ENCODE measurements at regions not wholly inside any gene's neighbourhood (a gene's known extent, or its start where the extent isn't known, plus 50 kb on each side); places are given as distances from the start of the nearest gene placed in this dataset.

GRCh38 chr11:10640308-10640707 lies 53.2 kb downstream of the IRAG1 start:
- H3K36me3 ChIP-seq (ENCODE audit: control insufficient read depth in 4 of 4, insufficient read depth in 3 of 4, low read depth in 1 of 4, low read length in 3 of 4): no peaks in the 10 kb centered on the region
- no peak overlapping the region for H3K9ac ChIP-seq (ENCODE audit: low read depth in 1 of 2, low read length in 2 of 2)
- no peak overlapping the region for H3K4me3 ChIP-seq (ENCODE audit: low read depth in 1 of 3, low read length in 3 of 3)
- H3K27me3 ChIP-seq (ENCODE audit: control insufficient read depth in 4 of 4, insufficient read depth in 4 of 4, low read length in 3 of 4): no peaks in the 10 kb centered on the region
- peaks cover 0 to 4% (median 0%) of the 10 kb centered on the region in 4 donors for H3K4me1 ChIP-seq (ENCODE audit: control insufficient read depth in 4 of 4, insufficient read depth in 4 of 4, low read length in 3 of 4)
- TF ChIP-seq NR2F2 (IDR thresholded peaks at IDR 0.05) (no peak), FOXA1 (IDR thresholded peaks at IDR 0.05) (no peak), HNF4G (IDR thresholded peaks at IDR 0.05) (no peak), ATF3 (IDR thresholded peaks at IDR 0.05) (no peak), GABPA (IDR thresholded peaks at IDR 0.05 in 1 of 2, conservative IDR thresholded peaks at IDR 0.05 in 1 of 2) (no peak), HNF4A (conservative IDR thresholded peaks at IDR 0.05) (no peak), ZBTB33 (IDR thresholded peaks at IDR 0.05) (no peak)
- no peak for DNase-seq (ENCODE audit: low spot score)
- H3K27ac ChIP-seq (ENCODE audit: low read depth in 1 of 2, low read length in 2 of 2): no peak overlapping the region
- WGBS: 77% methylated on average over 3 of the region's 3 CpGs
- no peaks in the 10 kb centered on the region for H3K9me3 ChIP-seq (ENCODE audit: control insufficient read depth in 4 of 4, low read length in 3 of 4)

- TF ChIP-seq GABPA (IDR thresholded peaks at IDR 0.05 in 1 of 2, conservative IDR thresholded peaks at IDR 0.05 in 1 of 2) (no peak), CTCF (IDR thresholded peaks at IDR 0.05; ENCODE audit: low read depth, low read length, missing input control) (no peak), HNF4G (IDR thresholded peaks at IDR 0.05) (no peak), RXRA (IDR thresholded peaks at IDR 0.05) (no peak)
- Histone ChIP-seq H3K4me1 (ENCODE audit: control insufficient read depth in 4 of 4, insufficient read depth in 4 of 4, low read length in 3 of 4) (peaks cover 0 to 4% (median 0%) of the 10 kb centered on the region in 4 donors), H3K9ac (ENCODE audit: low read depth in 1 of 2, low read length in 2 of 2) (no peak overlapping the region), H3K36me3 (ENCODE audit: control insufficient read depth in 4 of 4, insufficient read depth in 3 of 4, low read depth in 1 of 4, low read length in 3 of 4) (no peaks in the 10 kb centered on the region), H3K27ac (ENCODE audit: low read depth in 1 of 2, low read length in 2 of 2) (no peak overlapping the region), H3K9me3 (ENCODE audit: control insufficient read depth in 4 of 4, low read length in 3 of 4) (no peaks in the 10 kb centered on the region), H3K27me3 (ENCODE audit: control insufficient read depth in 4 of 4, insufficient read depth in 4 of 4, low read length in 3 of 4) (no peaks in the 10 kb centered on the region), H3K4me3 (ENCODE audit: low read depth in 1 of 3, low read length in 3 of 3) (no peak overlapping the region)
- 73% methylated on average over 7 of the region's 7 CpGs for WGBS
- DNase-seq (ENCODE audit: low spot score): no peak
Observed at GRCh38 chr11:10639350-10639749, 54.2 kb downstream of the IRAG1 start.

DNA sequence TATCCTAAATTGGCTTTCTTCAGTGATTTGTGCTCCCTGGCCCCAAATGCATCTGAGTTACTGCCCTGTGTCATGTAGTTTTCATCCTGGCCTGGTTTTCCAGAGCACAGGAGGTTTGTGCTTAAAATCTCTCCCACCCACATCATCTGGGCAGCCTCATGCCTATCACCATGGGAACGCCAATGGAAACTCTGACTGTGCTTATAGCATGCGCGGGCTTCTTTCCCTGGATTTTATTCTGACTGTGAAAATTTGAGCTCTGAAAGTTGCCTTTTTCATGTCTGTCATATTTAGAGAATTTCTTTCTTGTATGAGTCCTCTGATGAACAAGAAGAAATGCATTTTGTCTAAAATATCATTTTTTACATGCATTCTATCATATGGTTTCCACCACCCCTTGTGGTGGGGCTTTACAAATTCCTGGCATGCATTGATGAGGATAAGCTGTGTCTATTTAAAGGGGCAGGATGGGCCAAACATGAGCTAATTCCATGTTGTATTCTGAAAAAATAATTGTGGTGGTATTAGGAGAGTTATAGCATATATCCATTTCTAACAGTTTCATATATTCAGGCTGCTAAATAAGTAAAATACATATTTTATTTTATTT lies 55.1 kb downstream of the IRAG1 start:
- Histone ChIP-seq H3K36me3 (ENCODE audit: control insufficient read depth in 4 of 4, insufficient read depth in 3 of 4, low read depth in 1 of 4, low read length in 3 of 4) (no peaks in the 10 kb centered on the region), H3K4me3 (ENCODE audit: low read depth in 1 of 3, low read length in 3 of 3) (no peak overlapping the region), H3K9ac (ENCODE audit: low read depth in 1 of 2, low read length in 2 of 2) (no peak overlapping the region), H3K27ac (ENCODE audit: low read depth in 1 of 2, low read length in 2 of 2) (no peak overlapping the region), H3K27me3 (ENCODE audit: control insufficient read depth in 4 of 4, insufficient read depth in 4 of 4, low read length in 3 of 4) (no peaks in the 10 kb centered on the region), H3K9me3 (ENCODE audit: control insufficient read depth in 4 of 4, low read length in 3 of 4) (no peaks in the 10 kb centered on the region), H3K4me1 (ENCODE audit: control insufficient read depth in 4 of 4, insufficient read depth in 4 of 4, low read length in 3 of 4) (peaks cover 0 to 4% (median 0%) of the 10 kb centered on the region in 4 donors)
- no peak for DNase-seq (ENCODE audit: low spot score)
- WGBS: 90% methylated on average over 3 of the region's 3 CpGs
- TF ChIP-seq REST (IDR thresholded peaks at IDR 0.05) (no peak), JUND (IDR thresholded peaks at IDR 0.05) (no peak), SP1 (IDR thresholded peaks at IDR 0.05) (no peak), NR2F2 (IDR thresholded peaks at IDR 0.05) (no peak), GABPA (IDR thresholded peaks at IDR 0.05 in 1 of 2, conservative IDR thresholded peaks at IDR 0.05 in 1 of 2) (no peak), ATF3 (IDR thresholded peaks at IDR 0.05) (no peak), HNF4G (IDR thresholded peaks at IDR 0.05) (no peak), CTCF (IDR thresholded peaks at IDR 0.05; ENCODE audit: low read depth, low read length, missing input control) (no peak), RAD21 (IDR thresholded peaks at IDR 0.05) (no peak), YY1 (IDR thresholded peaks at IDR 0.05) (no peak)
- TF ChIP-seq, protein P1, sequence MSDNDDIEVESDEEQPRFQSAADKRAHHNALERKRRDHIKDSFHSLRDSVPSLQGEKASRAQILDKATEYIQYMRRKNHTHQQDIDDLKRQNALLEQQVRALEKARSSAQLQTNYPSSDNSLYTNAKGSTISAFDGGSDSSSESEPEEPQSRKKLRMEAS (IDR thresholded peaks at IDR 0.05): no peak

Measured in liver (tissue), 8 donors.